ENCODE measurements at regions not wholly inside any gene's neighbourhood (a gene's known extent, or its start where the extent isn't known, plus 50 kb on each side); places are given as distances from the start of the nearest gene placed in this dataset.

DNA sequence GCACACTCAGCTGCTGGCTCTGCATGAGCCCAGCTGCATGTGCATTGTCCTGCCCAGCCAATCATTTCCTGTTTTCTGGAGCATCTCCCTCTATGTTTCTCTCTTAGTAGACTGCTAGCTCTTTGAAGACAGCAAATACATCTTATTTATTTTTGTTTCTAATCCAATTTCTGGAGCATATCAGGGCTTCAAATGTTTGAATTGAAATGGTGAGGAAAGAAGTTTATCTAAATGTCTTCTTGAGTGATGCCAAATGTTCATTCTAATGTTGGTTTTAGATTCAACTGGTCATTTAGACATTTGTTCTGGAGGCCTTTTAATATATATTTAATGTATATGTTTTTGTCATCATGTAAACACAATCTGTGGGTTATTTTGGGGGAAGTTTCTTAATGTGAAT, 141.9 kb downstream of the DNAJB9 start:
- no peak for DNase-seq

DNA sequence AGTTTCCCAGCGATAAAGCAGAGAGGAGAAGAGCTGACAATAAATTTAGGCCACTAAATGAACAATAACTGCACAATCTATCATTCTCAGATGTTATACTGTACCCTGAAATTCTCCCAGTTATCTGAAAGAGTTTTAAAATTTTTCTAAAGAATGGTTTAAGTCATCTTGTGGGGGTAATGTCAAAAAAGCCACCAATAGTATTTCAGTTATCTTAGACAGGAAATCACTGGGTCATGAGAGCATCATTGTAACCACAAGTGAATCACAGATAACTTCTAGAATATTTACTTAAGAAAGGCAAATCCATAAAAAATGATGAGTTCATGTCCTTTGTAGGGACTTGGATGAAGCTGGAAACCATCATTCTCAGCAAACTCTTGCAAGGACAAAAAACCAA, 147.1 kb downstream of the DNAJB9 start:
- no peak for DNase-seq

DNA sequence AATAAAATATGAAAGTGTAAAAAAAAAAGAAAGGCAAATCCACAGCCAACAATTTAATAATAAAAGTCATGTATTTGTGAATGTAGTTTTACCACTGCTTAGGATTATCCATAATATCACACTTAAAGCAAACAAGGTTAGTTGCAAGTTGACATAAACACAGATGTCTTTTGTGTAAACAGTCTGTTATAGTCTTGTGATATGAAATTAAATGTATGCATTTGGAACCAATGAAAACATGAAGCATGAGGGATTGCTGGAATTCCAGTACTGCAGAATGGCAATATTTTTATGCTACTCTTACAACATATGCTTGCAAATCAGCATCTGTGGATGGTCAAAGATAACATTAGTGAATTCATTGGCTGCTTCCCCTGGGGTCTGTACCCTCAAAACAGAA, 148.1 kb downstream of the DNAJB9 start:
- no peak for DNase-seq

DNA sequence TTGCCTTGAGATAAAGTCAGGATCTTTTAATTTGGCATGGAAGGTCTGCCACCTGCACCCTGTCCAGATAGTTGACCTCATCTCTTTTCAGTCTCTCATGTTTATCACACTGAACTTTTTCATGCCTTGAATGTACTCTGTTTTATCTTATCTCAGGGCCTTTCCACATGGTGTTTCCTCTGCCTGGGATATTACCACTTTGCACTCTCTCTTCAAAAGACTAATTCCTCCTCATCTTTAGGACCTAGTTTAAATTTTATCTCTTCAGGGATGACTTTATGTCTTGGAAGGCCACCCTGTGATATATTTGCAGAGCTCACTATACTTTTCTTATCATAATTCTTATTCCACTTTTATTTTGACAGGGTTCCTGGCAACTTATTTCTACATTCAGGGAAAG, 150.0 kb downstream of the DNAJB9 start:
- DNase-seq, result no peak

DNA sequence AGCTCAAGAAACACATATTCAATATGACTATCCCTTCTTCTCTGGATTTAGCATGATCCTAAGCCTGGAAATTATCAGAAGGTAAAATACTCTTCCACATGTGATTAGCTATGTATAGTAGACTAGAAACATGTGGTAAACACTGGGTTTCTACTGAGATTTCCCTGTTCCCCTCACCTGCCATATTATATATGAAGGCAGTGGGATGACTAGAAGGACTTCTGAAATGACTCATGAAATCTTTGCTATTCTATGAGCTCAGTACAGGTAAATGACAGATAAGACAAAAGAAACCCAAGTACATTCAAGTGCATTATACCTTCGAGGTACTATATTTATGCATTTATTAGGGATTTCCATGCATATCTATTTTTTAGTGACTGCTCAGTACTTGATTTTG, 152.9 kb downstream of the DNAJB9 start:
- DNase-seq, result no peak

DNA sequence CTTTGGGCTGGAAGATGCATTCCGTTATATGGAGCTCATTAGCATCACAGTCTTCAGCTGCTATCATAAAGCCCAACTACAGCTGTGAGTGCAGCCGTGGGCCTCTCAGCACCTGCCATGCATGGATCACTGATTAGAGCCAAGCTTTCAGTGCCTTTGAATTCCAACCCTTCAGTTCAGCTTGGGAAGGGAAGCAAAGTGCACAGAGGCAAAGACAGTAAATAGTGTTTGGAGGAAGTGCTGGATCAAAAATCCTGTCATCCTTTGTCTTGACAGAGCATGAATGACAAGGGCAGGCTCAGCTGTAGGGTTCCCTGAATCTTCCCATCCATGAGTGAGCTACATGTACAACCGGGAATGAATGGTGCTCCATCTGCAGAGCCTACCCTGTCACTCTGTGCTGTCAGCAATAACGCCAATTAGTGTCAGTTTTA, 153.7 kb downstream of the DNAJB9 start:
- no peak for DNase-seq

DNA sequence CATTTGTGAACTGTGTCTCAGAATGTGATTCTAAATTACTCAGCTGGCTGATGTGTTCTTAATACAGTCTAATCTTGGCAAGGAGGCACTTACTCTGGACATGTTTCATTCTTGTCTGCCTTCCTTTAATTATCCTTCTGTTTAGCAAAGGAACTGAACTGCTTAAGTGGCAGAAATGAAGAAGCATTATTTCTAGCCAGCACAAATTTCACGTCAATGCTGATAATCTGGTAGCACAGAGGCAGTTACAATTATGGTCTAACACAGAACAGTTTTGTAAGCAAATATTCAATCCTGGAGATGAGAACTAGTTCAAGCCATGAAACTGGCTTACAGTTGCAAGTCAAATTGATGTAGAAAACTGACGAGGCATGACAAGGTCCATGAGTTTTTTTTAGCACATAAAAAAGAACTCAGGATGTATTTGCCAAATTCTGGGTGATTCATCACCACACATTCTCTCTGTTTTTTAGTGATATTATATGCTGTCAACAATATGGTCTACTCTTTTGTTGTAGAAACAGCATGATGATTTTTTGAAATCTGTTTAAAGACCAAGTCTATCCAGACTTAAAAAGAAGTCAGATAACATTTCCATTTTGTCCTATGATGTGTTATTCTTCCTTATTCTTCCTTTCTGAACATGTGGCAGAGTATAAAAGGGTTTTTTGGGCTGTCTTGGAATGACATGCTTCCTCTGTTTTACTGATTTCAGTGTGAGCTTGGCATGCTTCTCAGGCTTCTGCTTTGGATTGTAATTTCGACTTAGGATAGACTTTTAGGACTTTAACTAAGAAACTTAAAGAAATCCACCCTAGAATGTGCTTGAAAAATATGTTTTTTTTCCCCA, 154.8 kb downstream of the DNAJB9 start:
- DNase-seq, result no peak

DNA sequence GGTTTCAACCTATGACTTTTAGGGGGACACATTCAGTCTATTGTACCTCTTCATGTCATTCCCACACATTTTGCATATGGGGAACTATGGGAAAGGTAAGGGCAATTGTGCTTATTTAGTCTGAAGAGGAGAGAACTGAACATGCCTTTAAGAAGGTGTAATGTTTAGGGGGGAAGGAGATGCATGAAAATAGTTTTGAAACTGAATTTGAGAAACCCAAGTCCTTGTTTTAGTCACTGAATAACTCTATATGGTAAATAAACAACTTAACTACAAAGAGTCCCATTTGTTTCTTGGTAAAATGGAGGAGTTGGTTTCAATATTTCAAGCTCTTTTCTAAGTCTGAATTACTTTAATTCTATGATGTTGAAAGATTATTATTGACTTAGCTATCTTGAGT, 166.1 kb downstream of the DNAJB9 start:
- no peak for DNase-seq

DNA sequence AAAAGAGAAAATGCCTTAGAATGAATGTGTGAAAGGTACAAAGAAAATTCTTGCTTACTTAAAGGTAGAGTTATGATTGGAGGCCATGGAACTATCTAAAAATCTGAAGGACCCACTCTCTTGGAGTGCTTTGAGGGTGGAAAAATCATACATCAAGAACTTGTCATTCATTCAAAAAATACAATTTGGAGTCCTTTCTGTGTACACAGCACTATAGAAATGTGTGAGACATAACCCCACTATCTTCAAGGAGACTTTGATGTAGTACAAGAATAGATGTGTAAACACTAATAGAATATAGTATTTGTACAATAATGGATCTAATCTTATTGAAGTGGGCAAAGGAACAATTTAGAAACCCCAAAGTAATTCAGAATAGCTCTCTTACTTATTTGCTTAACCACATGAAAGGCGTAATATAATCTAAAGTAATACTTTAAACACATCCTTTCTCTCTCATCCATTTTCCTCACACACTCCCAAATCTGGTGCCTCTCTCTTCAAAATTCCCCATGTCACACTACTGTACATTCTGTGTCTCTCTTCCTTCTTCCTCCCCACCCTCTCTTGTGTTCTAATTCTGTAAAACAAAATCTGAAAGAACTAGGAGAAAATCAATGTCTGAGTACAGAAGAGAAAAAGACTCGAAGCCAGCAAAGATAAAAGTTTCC, 166.7 kb downstream of the DNAJB9 start:
- DNase-seq, result no peak

DNA sequence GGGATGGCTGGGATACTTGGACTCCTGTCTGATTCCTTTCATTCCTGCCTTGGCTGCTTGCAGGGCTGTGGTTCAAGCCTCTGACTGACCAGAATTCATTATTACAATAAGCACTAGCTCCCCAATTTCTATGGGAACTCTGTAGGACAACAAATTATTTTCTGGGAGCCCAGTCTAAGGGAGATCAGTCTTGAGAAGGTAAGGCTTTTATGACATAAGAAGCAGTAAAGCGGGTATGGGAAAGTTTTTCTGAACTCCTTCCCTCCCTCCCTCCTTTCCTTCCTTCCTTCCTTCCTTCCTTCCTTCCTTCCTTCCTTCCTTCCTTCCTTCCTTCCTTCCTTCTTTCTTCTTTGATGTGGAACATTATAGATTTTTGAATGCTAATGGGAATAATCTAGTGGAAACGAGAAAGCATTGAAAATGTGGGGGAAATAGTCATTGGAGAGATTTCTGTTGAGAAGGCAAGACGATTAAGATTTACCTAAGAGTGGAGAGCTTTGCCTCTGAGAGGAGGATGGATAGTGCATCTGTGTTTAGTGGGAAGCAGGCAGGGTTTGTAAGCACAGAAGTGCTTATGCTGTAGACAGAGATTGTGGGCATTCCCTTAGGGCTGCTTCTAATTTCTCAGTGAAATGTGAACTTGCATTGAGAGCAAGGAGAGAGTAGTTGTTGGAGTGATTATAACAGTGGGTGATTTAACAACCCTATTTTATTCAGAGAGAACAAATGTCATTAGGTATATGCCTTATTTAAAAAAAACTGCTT, 201.5 kb downstream of the DNAJB9 start:
- no peak for DNase-seq

DNA sequence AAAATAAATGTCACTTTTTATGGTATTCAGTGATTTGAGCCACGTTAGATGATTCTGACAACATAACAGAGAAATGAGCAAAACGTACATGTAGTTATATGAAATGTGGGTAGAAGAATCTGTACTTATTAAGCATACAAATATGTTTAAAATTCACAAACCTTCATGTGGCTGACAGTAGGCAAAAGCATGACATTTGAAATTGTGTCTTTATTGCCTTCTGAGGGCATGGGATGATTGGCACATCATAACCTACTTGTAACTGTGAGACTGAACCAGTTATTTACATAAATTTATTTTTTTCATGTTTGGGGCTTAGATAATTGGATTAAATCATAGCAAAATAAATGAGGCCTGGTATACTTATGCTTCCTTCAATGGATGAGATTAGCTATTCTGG, 202.2 kb downstream of the DNAJB9 start:
- no peak for DNase-seq

DNA sequence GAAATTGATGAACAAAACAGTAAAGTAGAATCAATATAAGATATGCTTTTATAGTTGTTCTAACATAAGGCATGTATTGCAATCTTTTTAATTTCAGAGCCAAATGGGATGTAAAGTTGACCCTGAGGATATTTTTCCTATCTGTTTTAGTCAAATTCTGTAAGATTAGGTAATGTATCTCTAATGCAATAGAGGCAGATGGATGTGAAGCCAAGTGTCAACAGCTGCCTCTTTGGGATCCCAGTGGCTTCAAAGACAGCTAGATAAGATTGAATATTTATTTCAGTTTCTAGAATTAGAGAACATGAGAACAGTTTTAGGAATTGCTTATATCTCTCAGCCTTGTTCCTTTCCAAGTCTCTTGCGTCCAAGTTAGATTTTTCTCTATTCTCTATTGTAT, 208.3 kb downstream of the DNAJB9 start:
- no peak for DNase-seq

DNA sequence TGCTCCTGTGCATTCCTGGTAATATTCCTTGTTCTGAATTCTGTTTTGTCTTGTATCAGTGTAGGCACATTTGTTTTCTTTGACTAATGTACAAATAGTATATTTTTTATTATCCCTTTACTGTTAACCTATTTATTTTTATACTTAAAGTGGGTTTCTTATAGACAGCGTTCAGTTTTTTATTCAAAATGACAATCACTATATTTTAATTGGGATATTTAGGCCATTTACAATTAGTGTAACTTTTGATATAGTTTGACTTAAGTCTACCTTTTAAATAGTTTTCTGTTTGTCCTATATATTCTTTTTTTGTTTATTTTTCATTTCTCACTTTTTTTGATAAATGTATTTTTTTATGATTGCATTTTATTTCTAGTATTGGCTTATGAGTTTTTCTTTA, 219.8 kb downstream of the DNAJB9 start:
- DNase-seq, result no peak

DNA sequence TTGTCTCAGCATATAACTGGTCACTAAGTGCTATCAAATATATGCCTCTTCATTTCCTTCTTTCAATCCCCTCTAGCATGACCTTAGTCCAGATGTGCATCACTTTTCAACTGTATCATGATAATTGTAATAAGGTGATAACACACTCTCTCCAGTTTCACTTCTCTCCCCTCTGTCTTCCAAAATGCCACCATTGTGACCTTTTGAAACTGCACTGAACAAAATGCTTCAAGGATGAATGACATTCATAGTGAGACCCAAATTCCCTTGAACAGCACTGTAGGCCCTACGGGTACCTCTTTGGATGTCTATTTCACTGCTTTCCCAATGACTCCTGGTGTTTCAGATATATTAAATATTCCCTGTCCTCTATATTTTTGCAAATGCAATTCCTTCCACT, 224.8 kb downstream of the DNAJB9 start:
- no peak for DNase-seq

DNA sequence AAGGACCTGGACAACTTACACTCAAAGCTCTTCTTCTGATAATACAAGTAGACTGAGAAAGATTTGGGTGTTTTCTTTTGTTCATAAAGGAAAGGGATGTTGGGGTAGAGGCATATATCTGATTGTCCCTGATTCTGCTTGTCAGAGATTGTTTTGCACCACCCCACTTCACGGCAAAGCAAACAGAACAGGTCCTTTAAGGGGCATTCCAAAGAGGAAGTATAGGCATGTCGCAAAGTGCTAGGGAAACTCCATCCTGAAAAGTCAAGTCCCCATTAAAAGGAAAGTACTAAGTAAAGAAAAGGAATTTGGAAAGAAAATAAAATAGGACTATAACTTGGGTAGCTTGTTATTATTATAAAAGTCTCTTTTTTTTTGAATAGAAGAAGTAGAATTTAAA, 233.0 kb downstream of the DNAJB9 start:
- DNase-seq, result no peak

DNA sequence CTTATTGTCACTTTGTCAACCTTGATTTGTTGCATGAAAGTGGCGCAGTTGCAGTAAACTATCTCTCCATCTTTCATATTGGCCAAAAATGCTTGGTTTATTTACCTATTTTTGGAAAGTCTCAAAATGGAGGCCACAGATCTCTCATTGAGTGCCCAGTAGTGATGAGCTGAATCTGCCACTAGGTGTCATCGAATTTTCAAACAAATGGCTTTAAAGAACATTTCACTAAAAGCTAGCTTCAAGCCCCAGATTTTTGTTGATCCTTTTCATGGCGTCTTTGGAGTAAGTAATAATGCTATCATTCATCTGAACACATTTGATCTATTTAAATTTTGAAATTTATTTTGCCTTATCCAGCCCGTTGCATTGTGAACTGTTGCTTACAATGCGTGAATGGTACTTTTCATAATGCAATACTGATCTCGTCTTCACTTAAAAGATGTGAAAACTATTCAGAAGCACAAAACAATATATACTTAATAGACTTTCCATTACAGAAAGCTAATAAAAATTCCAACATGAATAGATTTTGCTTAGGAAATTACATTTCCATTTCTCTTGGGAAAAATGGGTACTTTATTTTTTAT, 236.2 kb downstream of the DNAJB9 start:
- DNase-seq, result peak; percentile 10

DNA sequence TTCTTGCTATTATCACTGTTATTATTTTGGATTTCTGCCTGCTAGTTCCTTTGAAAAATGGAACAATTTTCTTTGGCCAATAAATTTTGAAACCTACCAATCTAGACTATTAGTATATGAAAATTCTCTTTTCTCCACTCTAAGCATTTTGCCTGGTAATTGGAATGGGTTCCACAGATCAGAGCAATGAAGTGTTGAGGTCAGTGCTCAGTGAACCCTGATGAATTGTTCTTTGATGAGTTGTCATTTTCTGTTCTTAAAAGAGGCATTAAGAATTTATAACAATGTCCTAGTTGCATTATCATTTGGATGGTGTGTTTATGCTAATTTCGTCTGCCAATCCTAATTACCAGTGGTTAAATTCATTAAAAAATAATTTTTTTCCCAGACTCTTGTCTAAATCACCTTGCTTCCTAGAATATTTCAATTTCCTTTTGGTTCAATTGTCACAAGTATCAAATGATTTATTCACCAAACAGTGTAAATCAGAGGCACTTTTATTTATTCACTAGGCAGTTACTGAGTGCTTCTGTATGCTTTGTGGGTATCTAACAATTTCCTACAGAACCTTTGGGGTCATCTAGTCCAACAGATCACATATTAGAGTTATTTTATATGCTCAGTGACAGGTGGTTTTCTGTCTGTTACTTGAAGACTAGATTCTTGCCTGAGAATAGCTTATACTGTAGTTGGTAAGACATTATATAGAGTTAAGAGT, 239.0 kb downstream of the DNAJB9 start:
- no peak for DNase-seq

DNA sequence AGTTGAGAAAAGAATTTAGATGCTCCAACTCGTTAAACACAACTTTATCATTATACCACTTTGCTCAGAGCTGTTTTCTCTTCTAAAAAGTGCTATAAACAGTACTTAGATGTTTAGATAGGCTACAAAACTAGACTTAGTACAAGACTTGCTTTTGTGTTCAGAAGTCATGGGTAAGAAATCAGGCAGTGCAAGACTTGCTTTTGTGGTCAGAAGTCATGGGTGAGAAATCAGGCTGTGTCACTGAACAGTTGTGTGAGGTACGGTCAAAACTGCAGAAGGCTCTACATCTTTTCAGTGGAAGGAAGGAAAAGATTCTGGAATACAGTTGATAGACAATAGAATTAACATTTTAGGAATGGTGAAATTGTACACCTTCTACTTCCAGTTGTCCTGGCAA, 239.7 kb downstream of the DNAJB9 start:
- DNase-seq, result no peak

DNA sequence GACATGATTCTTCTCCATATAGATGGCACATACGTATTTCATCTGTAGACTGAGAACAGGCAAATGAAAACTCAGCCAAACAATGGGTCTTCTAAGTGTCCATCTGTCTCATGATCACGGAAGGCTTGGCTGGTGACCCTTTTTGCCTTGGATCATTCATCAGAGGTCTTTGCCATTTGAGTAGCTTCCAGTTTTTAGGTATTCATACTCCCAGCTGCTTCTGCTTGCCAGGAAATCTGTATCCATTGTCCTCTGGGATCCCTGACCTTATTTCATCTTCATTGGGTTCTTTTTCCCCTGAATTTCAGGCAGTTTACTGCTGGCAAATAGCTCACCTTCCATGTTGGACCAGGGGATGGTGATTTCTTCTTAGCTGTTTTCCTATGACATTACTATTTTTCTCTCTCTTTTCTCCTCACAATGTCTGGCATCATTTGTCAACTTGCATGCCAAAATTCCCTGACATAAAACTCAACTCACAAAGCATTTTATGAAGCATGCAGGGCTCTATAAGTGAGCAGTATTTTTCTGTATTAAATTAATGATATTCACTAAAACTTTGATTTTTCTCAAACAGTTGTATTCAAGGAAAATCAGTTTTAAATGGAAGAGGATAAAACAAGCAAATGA, 241.2 kb downstream of the DNAJB9 start:
- DNase-seq, result no peak

DNA sequence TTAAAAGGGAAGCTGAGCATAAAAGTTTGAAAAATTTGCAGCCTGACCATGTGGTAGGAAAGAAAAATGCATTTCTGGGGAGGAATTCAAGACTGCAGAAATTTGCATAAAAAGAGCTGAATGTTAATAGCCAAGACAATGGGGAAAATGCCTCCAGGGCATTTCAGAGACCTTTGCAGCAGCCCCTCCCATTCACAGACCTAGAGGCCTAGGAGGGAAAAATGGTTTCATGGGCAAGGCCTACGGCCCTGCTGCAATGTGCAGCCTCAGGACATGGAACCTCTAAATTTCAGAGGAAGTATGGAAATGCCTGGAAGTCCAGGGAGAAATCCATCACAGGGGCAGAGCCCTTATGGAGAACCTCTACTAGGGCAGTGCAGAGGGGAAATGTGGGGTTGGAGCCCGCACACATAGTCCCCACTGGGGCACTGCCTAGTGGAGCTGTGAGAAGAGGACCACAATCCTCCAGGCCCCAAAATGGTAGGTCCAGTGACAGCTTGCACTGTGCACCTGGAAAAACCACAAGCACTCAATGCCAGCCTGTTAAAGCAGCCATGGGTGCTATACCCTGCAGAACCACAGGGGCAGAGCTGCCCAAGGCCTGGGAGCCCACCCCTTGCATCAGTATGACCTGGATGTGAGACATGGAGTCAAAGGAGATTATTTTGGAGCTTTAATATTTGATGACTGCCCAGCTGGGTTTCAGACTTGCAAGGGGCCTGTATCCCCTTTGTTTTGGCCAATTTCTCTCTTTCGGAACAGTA, 243.8 kb downstream of the DNAJB9 start:
- no peak for DNase-seq

DNA sequence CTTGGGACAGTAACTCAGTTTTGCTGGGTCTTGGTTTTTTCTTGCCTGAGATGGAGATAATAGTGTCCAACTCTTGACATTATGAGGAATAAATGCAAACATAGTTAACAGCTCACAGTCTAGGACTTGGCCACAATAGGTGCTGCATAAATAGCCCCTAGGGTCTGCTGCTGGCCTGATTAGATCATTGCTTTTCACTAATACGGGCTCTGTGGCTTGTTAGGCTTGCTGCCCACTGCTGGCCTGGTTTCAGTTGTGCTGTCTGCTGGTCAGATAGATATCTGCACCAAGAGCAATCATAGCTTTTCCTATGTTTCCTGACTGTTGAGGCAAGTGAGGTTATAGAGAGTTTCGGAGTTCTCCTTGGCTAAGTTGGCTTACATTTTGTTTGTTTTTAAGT, 246.1 kb downstream of the DNAJB9 start:
- no peak for DNase-seq

DNA sequence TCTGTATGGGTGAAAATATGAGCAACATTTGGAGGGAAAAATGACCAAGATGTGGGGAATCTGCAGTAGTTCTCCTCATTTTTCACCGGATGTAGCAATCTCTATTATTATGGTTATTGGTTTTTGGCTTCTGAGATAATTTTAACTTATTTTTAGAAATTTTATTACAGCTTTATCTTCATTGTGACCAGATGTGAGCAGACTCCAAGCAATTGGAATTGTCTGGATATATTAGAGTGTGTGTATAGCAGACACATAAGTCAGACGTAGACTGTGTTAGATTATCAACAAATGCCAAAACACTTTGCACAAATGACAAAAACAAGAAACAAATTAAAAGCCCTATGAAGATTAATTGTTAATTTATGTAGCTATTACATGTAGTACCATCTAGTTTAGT, 249.1 kb downstream of the DNAJB9 start:
- DNase-seq, result no peak

Measured in activated CD4-positive, alpha-beta T cell treated with anti-CD3 and anti-CD28 coated beads, Interleukin-2, amount 50 U/mL, for 16 hours (primary cell).